Activated CD4-positive, alpha-beta T cell treated with anti-CD3 and anti-CD28 coated beads, Interleukin-2, Interleukin-6, amounts not matched to agents 100 ng/mL and 50 ng/mL, durations not matched to agents 16 hours and 8 hours (primary cell): ENCODE measurements at regions not wholly inside any gene's neighbourhood (a gene's known extent, or its start where the extent isn't known, plus 50 kb on each side); places are given as distances from the start of the nearest gene placed in this dataset.
"Not testable (repeated sequence)": the region's sequence is repeated elsewhere in the genome, so short reads cannot be mapped to it uniquely, and the experiment has no call there.

Source experiments
- DNase-seq: peaks from one replicate; pipeline ENCODE4 v3.0.0-alpha.2; 2020

DNA sequence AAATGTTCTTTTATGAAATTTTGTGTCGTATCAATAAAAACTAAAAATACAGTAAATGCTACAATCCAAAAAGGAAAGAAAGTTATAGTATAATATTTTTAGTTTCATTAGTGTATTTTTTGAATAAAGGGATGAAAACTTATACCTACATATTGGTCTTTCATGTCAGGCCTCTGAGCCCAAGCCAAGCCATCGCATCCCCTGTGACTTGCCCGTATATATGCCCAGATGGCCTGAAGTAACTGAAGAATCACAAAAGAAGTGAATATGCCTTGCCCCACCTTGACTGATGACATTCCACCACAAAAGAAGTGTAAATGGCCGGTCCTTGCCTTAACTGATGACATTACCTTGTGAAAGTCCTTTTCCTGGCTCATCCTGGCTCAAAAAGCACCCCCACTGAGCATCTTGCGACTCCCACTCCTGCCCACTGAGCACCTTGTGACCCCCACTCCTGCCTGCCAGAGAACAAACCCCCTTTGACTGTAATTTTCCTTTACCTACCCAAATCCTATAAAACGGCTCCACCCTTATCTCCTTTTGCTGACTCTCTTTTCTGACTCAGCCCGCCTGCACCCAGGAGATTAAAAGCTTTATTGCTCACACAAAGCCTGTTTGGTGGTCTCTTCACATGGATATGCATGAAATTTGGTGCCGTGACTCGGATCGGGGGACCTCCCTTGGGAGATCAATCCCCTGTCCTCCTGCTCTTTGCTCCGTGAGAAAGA, 108.2 kb upstream of the PELI1 start:
- DNase-seq: not testable (repeated sequence)

DNA sequence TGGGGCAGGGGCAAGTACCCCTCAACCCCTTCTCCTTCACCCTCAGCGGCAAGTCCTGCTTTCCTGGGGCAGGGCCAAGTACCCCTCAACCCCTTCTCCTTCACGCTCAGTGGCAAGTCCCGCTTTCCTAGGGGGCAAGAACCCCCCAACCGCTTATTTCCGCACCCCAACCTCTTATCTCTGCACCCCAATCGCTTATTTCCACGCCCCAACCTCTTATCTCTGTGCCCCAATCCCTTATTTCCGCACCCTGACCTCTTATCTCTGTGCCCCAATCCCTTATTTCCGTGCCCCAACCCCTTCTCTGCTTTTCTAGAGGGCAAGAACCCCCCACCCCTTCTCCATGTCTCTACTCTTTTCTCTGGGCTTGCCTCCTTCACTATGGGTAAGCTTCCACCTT, 109.2 kb upstream of the PELI1 start:
- DNase-seq: not testable (repeated sequence)

DNA sequence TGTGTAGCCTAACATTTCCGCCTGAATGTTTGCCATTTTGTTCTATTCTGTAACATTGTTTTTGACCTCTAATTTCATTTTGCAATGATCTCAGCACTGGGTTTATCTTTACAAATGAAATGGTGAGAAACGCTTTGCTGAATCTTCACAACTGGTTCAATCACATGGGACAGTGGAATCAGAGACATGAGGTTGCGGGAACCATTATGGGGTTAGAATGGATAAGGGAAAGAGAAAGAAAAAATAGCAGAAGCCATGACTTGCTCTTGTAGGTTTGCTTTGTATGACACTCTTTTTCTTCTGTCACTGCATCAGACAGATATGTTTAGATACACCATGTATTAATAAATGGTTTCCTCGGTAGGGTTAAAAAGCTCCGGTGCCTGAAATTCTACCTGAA, 114.3 kb upstream of the PELI1 start:
- DNase-seq: no peak

DNA sequence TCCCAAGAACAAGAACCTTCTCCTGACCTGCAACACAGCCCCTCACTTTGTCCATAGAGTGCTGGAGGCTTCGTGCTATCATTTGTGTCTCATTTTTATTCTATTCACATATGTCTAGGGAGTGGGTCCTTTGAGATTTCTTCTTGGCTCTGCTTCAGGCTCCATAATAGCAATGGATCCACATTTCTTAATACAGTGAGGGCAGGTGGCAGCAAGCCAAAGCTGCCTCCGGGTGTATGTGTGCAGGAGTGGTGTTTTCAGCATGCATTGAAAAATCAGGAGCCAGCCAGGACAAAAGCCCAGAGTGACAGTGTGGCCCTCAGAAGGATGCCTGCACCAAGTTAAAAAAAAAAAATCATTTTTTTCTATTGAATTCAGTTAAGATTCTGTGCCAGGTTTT, 115.1 kb upstream of the PELI1 start:
- DNase-seq: no peak

GRCh38 chr2:64260093-64260803, 116.0 kb upstream of the PELI1 start:
- DNase-seq: no peak

GRCh38 chr2:64260817-64261216, 116.6 kb upstream of the PELI1 start:
- DNase-seq: peak; percentile 39

GRCh38 chr2:64262071-64262470, 117.9 kb upstream of the PELI1 start:
- DNase-seq: no peak

DNA sequence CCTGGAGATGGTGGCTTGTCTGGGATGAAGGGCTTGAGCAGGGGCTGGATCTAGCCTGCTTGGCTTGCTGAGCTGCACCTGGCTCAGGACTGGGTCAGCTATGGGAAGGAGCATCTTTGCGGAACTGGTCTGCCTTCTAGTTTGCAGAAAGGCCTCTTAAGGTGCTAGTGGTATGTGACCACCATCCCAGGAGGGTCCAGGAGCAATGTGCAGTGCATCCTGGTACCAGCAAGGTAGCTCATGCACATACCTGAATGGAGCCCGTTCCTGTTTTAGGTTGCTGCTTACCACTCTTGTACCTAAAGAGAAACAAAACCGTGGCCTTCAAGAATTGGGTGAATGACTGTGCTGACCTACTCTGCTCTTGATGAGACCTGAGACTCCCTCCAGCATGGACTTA, 118.6 kb upstream of the PELI1 start:
- DNase-seq: no peak

GRCh38 chr2:64263315-64263714, 119.1 kb upstream of the PELI1 start:
- no peak for DNase-seq

DNA sequence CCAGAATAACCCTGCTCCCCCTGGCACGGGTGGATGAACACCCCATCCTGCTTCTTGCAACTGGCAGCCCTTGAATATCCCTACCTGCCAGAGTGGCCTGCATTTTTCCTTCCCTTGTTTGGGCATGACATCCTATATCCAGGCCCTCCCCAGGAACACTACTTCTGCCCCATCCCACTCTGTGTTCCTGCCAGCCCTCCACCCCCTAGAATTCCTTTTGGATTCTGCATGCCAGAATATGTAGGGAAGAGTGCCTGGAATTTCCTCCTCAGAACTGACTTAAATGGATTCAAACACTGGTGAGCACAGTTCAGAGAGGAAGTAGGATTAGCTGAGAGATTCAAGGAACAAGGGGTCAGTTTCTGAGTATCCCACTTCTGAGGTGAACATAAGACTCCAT, 123.5 kb upstream of the PELI1 start:
- DNase-seq: no peak

DNA sequence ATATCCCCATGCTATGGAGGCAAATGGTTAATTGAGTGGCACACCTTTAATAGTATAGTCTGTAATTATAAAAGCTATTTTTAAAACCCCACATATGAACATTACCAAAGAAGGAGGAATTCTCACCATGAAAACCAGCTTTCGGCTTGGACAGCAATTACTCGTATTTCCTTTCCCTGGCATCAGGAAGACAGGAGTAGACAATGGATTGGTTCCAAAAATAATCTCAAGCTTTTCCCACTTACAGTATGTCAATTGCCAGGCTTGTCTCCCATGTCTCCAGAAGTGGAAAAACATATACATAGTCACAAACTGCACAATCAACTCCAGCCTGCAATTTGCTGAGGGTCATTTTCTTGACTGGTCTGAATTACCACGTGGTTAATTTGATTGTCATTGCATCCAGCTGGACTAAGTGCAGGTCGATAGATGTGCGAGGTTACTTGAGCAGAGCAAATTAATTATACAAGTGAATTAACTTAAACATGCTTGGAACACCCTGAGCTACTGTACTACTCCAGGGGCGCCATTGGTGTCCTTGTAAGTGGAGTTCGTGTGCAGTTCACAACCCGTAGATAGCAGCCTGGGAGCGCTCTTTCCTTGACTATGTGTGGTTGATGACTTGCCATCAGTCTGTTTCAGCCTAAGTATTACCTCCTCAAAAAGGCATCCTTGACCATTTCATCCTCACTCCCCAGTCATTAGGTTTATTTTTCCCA, 124.3 kb upstream of the PELI1 start:
- no peak for DNase-seq

GRCh38 chr2:64273524-64274398, 129.5 kb upstream of the PELI1 start:
- DNase-seq: no peak

DNA sequence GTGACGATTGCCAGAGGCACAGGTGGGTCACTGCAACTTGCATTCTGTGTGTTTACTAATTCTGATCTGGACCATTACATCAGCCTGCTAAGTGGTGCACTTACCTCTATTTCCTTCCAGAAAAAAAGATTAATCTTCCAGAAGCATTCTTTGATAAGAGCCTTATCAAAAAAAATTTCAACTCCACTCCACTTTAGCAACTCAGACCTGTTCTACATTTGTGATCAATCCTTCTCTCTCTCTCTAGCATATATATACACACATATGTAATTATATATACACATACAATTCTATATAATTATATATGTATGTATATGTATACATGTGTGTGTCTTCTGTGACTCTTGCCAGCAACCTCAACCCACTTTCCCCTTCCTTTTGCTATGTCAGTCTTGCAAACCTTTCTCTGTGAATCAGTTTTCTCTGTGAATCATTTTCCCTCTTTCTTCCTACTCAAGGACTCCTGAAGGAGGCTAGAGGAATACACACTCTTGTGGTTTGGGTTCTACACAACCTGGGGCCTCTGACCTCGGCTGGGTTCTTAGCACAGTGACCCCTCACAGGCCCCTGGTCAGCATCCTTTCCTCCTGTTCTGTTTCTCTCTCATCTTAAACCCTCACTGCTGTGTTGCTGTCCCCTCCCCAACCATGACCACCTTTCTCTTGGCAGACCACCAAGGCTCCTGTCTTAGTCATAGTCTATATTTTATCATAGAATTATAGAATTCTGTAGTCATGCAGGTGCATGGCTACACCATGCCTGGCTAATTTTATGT, 130.4 kb upstream of the PELI1 start:
- no peak for DNase-seq

GRCh38 chr2:64275174-64275466, 130.9 kb upstream of the PELI1 start:
- no peak for DNase-seq

DNA sequence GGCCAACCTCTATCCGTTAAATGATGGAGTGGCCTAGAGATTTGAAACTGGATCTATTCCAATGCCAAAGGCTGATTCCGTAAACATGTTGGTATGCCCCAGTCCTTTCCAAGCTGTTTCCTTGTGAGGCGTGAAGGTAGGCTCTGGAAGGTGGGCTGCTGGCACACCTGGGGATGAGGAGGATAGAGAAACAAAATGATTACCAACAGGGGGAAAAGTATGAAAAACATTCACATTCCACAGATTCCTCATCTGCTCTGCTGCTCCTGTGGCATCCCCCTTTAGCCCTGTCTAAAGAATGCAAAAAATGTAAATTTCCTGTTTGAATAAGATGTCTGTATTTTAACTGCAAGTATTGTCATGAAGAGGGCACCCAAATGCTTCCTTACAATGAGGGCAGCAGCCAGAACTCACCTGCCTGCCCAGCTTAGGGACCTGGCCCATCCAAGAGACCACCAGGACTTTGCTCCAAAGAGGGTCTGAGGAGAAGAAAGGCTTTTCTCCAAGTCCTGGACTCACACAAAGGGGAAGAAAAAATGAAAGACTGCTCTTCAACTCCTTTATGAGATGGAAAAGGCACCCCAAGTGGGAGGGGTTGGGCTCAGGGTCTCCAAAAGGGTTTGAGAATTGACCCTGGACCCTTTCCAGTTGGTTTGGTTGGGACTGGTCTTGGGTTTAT, 132.3 kb upstream of the PELI1 start:
- DNase-seq: no peak

DNA sequence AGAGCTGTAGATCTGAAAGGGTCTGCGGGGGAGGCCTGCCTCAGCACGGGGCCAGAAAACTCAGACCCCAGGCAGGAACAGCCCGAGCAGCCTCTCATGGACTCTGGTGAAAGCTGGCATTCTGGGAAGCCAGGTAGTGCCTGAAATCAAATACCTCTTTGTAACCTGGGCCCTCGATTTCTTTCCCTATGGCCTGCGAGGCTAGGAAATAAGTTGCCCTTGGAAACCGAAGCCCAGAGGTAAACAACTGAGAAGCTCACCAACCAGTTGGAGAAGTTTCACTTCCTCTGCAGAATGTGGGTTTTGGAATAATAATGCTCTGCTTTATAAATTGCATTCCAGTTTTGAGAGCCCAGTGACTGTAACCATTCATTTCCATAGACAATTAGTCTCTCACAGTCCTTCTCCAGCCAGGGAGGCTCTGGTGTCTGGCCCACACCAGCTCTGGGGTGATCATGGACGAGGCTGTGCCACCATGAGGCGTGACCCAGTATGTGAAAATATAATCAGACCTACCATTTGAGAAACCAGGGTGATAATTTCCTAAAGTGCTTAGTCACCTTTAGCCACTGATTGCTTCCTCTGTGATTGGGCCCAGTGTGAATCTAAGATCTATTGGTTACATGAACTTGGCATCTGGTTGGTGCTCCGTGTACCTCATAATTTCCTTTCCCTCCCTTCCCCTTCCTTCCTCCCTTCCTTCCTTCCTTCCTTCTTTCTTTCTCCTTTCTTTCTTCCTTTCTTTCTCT, 133.1 kb upstream of the PELI1 start:
- DNase-seq: no peak

- DNase-seq: not testable (repeated sequence)
These were observed 136.6 kb upstream of the PELI1 start for GRCh38 chr2:64280812-64281211.

- no peak for DNase-seq
These were observed 138.9 kb upstream of the PELI1 start for GRCh38 chr2:64283006-64283570.

DNA sequence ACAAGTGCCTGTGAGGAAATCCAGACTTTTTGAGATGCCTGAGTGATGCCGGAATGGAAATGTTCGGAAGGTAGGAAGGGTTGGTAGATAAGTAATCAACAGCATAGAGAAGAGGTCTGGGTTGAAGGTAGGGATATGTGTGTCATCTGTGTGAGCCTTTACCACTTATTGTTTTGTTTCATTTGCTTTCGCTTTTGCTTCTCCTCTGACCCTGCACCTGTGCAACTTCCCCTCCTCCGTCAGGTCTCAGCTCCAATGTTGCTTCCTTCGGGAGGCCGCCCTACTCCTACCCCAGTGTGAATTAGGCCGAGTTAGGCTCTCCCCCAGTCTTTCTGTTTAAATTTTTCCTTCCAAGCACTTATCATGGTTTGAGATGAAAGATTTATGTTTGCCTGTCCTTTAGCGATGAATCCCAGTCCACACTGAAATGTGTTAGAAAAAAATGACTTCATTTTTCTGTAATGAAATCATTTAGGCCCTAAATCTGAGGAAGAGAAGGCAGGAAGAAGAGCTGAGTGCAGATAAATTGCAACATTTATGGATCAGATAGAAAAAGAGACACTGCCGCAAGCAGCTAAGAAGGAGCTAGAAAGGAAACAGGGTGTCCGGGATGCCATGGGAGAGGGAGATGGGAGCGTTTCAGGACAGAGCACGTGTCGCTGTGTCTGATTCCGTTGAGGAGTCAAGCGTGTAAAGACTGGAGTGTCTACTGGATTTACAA, 139.6 kb upstream of the PELI1 start:
- DNase-seq: peak; percentile 40

DNA sequence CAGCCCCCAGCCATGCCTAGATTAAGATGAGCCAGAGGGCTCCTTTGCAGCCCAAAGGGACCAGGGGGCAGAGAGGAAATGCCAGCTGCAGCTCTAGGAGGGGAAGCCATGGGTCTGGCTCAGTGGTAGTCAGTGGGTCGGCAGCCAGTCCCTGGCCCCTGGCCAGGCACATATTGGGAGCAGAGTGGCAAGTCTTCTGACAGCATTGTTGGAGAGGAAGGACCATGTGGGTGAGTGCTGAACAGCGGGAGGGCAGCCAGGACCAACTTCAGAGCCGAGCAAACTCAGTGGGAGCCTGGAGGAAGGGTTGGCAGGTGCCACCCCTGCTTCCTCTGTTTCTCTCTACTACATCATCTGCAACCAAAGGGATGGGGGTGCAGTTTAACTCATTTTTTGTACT, 140.5 kb upstream of the PELI1 start:
- no peak for DNase-seq
